ENCODE measurements at regions not wholly inside any gene's neighbourhood (a gene's known extent, or its start where the extent isn't known, plus 50 kb on each side); places are given as distances from the start of the nearest gene placed in this dataset.

GRCh38 chr4:24417206-24417605 is 167.1 kb downstream of the DHX15 start:
- no peak for DNase-seq

GRCh38 chr4:24416293-24416692 is 168.1 kb downstream of the DHX15 start:
- no peak for DNase-seq

GRCh38 chr4:24413311-24413784 is 171.0 kb downstream of the DHX15 start:
- DNase-seq = no peak

GRCh38 chr4:24411806-24412205 is 172.5 kb downstream of the DHX15 start:
- DNase-seq = no peak

- DNase-seq = no peak
These were observed 173.1 kb downstream of the DHX15 start for GRCh38 chr4:24411299-24411698.

GRCh38 chr4:24408640-24409039 is 175.7 kb downstream of the DHX15 start:
- DNase-seq = no peak

GRCh38 chr4:24405926-24406325 is 178.4 kb downstream of the DHX15 start:
- DNase-seq = no peak

- DNase-seq = no peak
These were observed 179.0 kb downstream of the DHX15 start for GRCh38 chr4:24405341-24405740.

GRCh38 chr4:24404281-24404680 is 180.1 kb downstream of the DHX15 start:
- no peak for DNase-seq

- no peak for DNase-seq
These were observed 181.1 kb downstream of the DHX15 start for GRCh38 chr4:24403265-24403664.

GRCh38 chr4:24400537-24400936 is 183.8 kb downstream of the DHX15 start:
- DNase-seq = no peak

GRCh38 chr4:24396988-24397387 is 187.4 kb downstream of the DHX15 start:
- no peak for DNase-seq

GRCh38 chr4:24395937-24396336 is 188.4 kb downstream of the DHX15 start:
- DNase-seq = no peak

GRCh38 chr4:24394041-24394440 is 190.3 kb downstream of the DHX15 start:
- DNase-seq = no peak

- DNase-seq = no peak
These were observed 191.7 kb downstream of the DHX15 start for GRCh38 chr4:24392613-24393012.

GRCh38 chr4:24382381-24382780 is 202.0 kb downstream of the DHX15 start:
- no peak for DNase-seq

- DNase-seq = no peak
These were observed 203.2 kb downstream of the DHX15 start for GRCh38 chr4:24380957-24381665.

- DNase-seq = no peak
These were observed 210.7 kb downstream of the DHX15 start for GRCh38 chr4:24373704-24374103.

- DNase-seq = no peak
These were observed 211.5 kb downstream of the DHX15 start for GRCh38 chr4:24372881-24373280.

GRCh38 chr4:24372341-24372740 is 212.0 kb downstream of the DHX15 start:
- no peak for DNase-seq

GRCh38 chr4:24370421-24370820 is 213.9 kb downstream of the DHX15 start:
- DNase-seq = no peak

GRCh38 chr4:24369507-24370029 is 214.8 kb downstream of the DHX15 start:
- no peak for DNase-seq

- no peak for DNase-seq
These were observed 215.6 kb downstream of the DHX15 start for GRCh38 chr4:24368801-24369200.

GRCh38 chr4:24364852-24365251 is 219.5 kb downstream of the DHX15 start:
- DNase-seq = no peak

GRCh38 chr4:24364249-24364648 is 220.1 kb downstream of the DHX15 start:
- DNase-seq = no peak

Measured in NCI-H187 treated with DMSO at 0.1 percent for 48 hours (cell line).